GM12801 (cell line): ENCODE measurements at regions not wholly inside any gene's neighbourhood (a gene's known extent, or its start where the extent isn't known, plus 50 kb on each side); places are given as distances from the start of the nearest gene placed in this dataset.

Experiments used
- CTCF ChIP-seq: IDR thresholded peaks from one replicate; pipeline ENCODE4 v1.5.1; 2011; ENCODE audit warnings: control low read depth; ENCODE audit not compliant: insufficient read length; ENCODE audit errors: extremely low read depth

GRCh38 chr9:107149756-107150155, 133.3 kb upstream of the RAD23B start:
- no peak for TF ChIP-seq CTCF

DNA sequence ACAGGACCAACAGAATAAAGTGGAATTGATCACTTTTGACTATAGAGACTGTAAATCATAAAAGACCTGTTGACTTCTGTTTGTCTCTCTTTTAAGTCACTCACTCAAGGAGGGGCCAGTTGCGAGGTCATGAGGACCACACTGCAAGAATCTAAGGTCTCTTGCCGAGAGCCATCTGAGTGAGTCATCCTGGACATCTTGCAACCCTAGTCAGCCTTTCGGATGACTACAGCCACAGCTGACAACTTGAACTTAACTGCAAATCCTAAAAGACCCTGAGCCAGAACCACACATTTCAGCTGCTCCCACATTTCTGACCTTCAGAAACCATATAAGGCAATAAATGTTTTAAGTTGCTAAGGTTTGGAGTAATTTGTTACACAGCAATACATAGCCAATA, 129.7 kb upstream of the RAD23B start:
- TF ChIP-seq CTCF = no peak

DNA sequence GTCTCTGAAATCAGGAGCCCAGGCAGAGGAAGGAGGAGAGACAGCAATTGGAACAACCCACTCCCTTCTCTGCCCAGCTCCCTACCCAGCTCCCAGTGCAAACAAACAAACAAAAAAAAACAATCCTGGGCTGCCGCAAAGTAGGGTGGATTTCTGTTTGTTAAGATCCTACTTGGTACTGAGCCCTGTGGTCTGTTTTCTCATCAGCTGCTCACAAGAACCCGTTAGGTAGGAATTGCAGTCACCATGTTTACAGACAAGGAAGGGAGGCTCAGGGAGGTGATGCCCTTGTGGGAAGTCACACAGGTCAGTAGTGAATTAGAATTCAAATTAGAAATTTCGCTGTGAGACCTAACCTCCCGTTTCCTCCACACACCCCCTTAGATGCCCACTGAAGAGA, 128.8 kb upstream of the RAD23B start:
- no peak for TF ChIP-seq CTCF

DNA sequence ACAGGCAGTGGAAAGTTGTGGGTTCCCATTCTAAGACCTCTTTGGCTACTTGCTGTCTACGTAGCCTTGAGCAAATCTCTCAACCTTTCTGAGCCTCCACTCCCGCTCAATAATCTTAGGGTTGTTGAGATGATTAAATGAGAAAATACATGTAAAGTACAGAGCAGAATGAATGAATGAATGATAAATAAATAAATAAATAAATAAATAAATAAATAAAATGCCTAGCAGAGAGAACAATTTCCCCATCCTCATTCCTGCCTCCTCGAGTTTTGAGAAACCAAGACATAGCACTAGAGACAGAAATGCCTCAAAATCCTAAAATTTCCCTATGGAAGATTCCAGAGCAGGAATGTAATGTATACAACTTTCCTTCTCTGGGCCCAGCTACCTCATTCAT, 128.3 kb upstream of the RAD23B start:
- no peak for TF ChIP-seq CTCF

DNA sequence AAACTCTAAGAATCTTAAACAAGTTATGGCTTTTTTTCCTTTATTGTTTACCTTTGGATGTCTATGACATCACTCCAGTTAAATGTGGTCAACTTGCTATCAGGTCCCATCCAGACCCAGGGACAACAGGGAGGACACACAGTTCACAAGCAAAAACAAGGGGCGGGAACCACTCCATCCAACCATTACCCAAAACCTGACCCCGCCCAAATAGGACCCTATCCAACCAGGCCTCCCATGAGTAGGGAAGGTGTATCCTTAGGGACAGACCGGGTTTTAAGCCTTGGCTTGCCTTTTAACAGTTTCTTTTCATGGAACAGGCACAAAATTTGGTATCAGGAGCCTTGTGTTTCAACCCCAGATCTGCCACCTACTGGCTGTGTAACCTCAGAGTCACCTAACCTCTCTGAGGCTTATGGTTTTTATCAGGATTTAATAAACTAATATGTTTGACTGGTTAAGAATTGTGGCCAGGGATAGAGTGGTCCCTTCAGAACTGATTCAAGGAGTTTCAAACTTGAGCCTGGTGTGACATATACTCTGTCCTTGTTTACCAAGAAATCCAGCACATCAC, 127.7 kb upstream of the RAD23B start:
- TF ChIP-seq CTCF = no peak

GRCh38 chr9:107158321-107158720, 124.8 kb upstream of the RAD23B start:
- no peak for TF ChIP-seq CTCF

- no peak for TF ChIP-seq CTCF
Observed at GRCh38 chr9:107161338-107161737, 121.7 kb upstream of the RAD23B start.

DNA sequence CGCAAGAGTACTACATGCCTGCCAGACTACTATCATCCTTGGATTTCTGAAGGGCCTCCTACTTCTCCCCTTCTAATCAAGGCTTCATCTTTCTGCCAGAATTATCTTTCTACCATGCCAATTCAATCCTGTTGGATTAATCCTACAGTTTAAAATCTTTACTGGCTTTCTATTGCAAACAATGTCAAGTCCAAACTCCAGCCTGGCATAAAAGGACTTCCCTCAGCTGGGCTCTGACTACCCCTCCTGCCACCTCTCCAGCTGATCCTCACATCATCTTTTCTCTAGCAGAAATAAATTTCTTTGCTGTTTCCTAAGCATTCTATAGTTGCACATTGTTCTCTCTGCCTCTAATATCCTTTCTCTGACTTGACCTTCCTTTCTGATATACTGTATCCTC, 119.7 kb upstream of the RAD23B start:
- TF ChIP-seq CTCF = no peak
